ENCODE measurements at regions not wholly inside any gene's neighbourhood (a gene's known extent, or its start where the extent isn't known, plus 50 kb on each side); places are given as distances from the start of the nearest gene placed in this dataset.
"Not testable (repeated sequence)": the region's sequence is repeated elsewhere in the genome, so short reads cannot be mapped to it uniquely, and the experiment has no call there.

DNA sequence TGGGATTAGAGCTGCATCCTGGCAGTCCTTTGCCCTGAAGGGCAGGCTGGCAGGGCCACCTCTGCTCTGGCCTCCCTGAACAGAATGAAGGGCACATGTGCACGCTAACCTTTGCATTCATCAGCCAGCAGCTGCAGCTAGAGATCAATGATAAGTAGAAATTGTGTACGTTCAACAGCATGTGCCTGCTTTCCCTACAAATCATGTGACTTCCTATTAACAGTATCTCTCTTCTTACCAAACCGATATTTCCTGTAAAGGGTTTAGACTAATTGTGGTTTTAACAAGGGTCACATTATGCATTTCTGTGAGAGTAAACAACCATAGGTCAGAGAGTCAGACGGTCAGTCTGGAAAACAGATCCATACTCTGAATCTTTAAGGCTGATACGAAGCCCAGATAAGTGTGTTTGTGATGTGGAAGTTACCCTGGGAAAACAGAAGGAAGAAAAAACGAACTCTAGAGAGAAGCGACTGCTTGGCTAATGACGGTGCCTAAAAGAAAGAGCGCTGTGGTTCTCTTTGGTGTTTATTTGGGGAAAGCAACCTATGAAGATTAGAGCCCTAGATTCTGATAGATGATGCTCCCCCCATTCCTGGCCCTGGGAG lies 219.4 kb downstream of the MAF start:
- peak in 2 of 3 donors; percentile 16 to 41 for DNase-seq (ENCODE audit: low read depth in 2 of 3, low spot score in 2 of 3)

DNA sequence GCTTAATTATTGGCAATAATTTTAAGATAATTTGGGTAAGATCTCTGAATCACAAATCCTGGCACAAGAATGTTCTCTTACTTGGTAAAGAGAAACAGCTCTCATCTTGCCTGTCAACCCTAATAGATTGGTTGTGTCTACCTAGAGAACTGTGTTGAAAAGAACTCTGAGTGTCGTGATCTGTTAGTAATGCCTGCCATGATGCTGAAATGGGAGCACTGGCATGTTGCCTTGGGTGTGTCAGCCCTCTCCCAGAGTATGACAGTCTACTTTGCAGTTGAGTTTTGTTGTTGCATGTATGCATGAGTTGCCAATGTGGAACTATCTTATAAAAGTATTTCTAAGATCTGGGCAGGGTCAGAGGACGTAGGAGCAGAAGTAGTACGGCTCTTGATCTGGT lies 221.4 kb downstream of the MAF start:
- no peak for DNase-seq (ENCODE audit: low read depth in 2 of 3, low spot score in 2 of 3)

DNA sequence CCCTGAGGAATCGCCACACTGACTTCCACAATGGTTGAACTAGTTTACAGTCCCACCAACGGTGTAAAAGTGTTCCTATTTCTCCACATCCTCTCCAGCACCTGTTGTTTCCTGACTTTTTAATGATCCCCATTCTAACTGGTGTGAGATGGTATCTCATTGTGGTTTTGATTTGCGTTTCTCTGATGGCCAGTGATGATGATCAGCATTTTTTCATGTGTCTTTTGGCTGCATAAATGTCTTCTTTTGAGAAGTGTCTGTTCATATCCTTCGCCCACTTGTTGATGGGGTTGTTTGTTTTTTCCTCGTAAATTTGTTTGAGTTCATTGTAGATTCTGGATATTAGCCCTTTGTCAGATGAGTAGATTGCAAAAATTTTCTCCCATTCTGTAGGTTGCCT lies 223.5 kb downstream of the MAF start:
- DNase-seq (ENCODE audit: low read depth in 2 of 3, low spot score in 2 of 3), result not testable (repeated sequence)

DNA sequence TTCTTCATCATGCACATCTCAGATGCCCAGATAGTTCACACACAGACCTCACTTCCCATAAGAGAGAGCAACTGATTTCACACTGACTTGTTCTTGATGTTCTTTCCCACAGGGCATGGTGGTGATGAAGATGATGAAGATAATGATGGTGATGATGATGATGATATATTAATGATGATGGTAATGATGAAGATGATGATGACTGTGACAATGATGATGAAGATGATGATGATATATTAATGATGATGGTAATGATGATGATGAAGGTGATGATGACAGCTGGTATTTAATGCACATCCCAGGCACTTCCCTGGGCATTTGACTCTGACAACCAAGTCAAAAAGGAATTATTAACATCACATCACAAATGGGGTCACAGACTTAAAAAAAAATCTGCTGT lies 225.2 kb downstream of the MAF start:
- no peak for DNase-seq (ENCODE audit: low read depth in 2 of 3, low spot score in 2 of 3)

DNA sequence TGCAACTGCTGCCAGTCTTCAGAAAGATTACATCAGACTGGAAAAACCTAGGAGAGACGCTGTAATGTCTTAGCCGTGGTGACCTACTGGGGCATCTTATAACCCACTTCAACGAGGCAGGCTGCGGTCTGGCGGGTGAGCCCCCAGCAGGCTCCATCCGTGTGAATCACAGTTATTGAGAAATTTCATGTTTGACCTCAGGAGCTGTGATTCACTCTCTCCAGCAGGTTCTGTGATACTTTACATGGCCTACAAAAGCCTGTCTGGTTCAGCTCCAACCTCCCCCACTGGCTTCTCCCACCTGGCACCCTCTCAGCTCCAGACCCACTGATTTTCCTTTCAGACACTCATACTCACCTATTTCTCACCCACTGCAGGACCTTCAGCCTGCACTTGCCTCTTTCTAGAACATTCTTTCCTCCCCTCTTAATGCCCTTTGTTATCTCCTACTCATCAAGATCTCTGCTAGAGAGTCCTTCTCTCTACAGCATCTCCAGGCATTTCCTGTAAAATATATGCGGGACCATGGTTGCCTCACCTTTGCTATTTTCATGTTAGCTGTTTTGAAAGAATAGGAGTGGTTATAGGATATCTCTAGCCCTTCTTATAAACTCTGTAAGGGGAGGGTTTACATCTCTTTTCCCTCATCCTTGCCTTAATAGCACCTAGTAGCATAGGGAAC lies 227.9 kb downstream of the MAF start:
- no peak for DNase-seq (ENCODE audit: low read depth in 2 of 3, low spot score in 2 of 3)

DNA sequence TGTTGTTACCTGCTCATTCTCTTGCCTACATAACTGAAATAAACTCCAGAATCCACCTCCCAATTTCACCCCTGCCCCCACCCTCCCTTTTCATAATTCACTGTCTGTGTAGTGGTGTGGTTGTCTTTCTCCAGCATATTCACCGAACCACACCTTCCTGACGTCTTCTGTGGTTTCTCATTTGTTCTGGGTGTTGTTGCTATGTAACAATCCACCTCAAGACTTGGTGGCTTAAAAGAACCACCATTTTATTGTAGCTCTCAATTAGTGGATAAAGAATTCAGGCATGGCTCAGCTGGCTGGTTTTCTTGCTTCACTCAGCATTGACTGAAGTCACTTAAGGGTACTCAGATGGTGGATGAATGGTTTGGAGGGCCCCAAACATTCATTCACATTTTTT lies 229.8 kb downstream of the MAF start:
- no peak for DNase-seq (ENCODE audit: low read depth in 2 of 3, low spot score in 2 of 3)

DNA sequence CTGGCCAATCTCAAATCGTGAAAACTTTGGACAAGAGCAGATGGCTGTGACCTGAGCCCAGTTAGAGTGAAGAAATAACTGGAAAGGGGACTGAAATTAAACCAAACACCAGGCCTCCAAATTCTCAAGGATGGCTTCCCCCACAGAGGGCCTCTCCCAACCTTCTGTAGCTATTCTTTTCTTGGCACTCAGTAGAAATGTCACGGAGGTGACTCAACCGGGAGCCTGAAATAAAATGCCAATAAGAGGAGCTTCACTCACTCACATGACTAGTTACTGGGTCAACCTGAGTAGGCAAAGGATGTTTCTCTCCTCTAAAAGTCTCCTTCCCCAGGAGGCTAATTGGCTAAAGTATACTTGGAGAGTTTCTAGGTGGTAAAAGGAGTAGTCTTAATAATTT lies 230.7 kb downstream of the MAF start:
- DNase-seq (ENCODE audit: low read depth in 2 of 3, low spot score in 2 of 3), result no peak

DNA sequence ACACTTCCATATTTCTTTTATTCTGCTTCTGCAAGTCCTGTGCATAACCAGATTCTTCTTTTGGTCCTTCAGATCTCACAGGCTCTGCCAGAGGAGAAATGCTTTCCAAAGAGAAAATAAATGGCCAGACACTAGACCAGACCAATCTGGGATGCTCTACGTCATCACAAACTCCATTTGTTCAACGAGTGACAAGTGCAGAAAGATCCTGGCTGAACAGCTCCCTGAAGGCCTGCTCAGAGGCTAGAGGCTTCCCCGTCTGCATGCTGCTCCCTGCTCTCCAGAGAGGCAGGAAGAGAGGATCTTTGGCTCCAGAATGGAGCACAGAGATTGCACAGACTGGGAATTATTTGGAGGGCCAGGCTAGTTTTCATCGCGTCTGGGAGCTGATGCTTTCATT lies 232.7 kb downstream of the MAF start:
- no peak for DNase-seq (ENCODE audit: low read depth in 2 of 3, low spot score in 2 of 3)

DNA sequence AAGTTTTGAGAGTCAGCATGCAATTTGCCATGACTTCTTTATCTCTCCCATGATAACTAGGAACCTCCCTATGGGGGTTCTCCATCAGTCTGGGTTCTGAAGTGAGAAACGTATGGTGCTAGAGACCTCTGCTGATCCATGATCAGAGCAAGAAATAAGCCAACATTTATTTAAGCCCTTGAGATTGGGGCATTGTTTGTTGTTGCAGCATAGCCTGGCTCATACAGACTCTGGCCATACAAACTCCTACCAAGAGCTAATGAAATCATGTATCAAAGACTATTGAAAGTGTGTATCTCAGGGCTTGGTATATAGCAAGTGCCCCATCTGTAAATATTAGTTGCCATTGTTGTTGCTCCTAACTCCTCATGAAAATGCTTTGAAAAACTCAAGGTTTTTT lies 233.9 kb downstream of the MAF start:
- DNase-seq (ENCODE audit: low read depth in 2 of 3, low spot score in 2 of 3), result no peak

DNA sequence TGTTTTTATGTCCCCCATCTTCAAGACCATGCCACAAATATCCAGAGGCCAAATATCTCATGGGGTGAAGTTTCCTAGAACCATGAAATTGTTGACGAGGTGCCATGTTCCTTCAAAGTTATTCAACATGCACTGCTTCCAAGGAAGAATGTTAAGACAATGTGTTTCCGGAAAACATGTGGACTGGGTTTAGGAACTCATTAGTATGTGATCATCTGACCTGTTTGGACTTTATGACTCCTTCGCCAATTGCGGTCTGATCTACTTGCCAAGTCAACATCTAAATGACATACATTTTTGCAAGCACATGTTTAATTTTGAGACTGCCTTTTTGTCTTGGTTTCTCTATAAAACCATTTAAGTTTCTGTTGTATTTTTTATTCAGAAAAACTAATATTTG lies 234.8 kb downstream of the MAF start:
- DNase-seq (ENCODE audit: low read depth in 2 of 3, low spot score in 2 of 3), result no peak

DNA sequence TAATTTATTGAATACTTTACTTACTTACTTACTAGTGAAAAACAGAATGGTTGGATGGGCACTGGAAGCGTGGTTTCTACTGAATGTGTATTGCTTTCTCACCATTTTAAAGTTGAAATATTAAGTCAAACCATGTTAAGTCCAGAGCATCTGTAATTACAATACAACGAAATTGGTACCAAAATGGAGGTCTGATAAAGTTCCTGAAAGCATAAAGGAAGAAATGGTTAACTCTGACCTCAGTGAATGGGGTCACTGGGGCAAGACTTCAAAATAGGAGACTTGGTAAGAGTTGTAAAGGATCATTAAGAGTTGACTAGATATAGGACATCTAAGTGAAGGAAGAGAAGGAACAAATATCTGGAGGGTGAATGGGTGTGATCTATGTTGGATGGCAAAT lies 237.1 kb downstream of the MAF start:
- no peak for DNase-seq (ENCODE audit: low read depth in 2 of 3, low spot score in 2 of 3)

DNA sequence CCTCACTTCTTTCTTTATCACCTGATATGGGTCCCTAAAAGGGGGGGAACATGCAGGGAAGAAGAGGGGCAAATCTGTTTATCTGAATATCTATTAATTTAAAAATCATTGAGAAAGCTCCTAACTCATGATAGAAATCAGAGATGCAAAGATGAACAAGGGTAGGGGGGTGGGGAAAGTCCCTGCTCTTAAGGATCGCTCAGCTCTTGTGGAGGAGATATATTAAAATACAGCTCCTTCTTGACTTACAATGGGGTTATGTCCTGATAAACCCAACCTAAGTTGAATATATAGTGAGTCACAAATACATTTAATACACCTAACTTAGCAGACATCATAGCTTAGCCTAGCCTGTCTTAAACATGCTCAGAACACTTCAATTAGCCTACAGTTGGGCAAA lies 237.5 kb downstream of the MAF start:
- DNase-seq (ENCODE audit: low read depth in 2 of 3, low spot score in 2 of 3), result no peak

DNA sequence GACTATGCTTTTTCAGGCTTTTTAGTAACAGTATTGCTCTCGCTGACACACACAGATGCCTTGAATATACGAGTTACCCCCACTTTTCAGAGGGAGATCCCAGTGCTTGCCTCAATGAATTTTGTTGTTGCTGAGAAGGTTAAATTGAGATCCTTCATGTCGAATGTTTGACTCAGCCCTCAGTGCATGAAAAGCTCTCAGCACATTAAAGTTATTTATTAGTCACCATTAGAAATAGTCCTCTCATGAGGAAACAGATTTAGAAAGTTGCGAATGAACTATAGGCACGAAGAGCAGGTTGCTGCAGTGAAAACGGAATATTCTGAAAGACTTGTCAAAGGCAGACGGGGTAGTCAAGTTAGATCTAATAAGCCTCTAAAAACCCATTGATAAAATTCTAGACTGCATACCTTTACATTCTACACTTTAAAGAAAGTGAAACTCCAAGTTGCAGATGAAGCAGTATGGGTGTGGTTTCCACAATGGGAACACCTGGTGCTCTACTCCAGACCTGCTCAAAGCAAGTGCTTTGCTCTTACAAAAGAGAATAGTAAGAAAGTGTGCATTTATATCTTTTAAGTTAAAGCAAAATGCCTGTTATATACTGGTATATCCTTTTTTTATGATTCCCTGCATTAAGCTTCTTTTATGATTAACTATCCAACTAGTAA lies 238.1 kb downstream of the MAF start:
- DNase-seq (ENCODE audit: low read depth in 2 of 3, low spot score in 2 of 3), result no peak

DNA sequence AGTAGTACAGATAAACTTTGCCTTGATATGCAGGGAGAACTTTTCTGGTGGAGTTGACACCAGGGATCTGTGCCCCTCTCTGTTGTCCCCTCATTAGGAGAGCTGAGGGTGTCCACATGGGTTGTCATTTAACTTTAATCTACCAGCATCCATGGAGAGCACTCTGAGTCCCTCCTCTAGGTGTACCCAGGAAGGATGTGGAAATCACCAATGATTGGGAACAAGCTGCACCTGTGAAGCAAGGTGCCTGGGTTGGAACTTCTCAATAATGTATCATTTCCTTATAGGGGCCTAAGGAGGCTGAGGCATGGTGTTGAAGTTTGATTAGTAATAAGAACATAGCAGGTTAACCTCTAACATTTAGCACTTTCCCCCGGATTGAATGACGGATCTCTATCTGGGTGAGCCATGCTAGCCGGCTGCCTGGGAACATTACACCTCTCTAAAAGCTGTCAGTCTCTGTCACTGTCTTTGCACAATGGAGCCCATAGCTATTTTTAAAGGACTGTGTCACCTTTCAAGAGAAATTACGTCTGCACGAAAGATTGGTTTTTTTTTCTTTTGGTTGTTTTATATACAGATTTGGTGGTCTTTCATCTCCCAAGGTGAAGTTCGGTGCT lies 239.3 kb downstream of the MAF start:
- DNase-seq (ENCODE audit: low read depth in 2 of 3, low spot score in 2 of 3), result no peak

DNA sequence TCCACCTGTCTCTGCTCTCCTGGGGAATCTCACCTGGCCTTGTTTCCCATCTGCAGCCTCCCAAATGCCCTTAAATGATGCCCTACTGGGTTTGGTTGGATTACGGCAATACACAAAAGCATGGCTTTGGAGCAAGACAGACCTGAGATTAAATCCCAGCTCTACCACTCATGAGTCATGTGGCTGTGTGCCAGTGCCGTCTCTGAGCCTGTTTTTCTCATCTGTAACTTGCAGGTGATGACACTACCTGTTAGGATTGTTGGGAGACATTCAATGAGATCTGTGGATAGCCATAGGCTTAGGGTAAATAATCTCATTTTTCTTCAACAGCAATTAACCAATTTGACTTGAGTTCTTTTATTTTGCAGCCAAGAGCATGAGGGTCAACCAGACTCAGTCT lies 240.3 kb downstream of the MAF start:
- DNase-seq (ENCODE audit: low read depth in 2 of 3, low spot score in 2 of 3), result no peak

DNA sequence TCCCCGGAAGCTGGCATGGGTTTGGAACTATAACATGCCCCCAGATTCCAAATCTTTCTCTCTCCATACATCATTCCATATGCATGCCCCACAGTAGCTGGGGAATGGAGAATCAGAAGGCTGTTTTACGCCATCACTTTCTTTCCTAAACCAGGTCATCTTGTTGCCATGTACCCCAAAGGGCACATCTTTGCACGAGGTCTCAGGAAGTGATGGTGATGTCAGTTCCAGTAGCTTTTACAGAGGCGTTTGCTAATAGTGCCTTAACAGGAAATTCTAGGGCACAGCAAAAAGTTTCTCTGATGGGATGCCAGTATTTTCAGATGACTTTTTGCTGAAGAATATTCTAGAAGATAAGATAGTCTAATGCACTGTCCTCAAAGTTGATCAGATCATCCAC lies 241.5 kb downstream of the MAF start:
- no peak for DNase-seq (ENCODE audit: low read depth in 2 of 3, low spot score in 2 of 3)

DNA sequence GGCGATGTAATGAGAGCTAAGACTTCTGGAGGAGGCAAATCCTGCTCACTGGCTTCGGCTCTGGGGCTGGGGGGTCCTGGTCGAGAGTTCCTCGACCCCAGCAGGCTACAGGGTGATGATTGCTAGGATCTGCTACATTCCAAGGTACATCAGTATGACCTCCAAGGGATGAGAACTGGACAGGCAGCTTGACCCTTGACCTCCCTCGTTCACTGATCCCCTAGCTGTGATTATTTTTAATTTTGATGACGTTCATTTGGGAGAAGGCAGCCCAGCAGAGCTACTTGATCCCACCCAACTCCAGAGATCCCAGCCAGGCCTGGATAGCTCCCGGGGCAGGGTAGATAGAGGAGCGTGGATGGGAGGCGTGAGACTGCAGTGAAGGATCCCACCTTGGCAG lies 242.3 kb downstream of the MAF start:
- DNase-seq (ENCODE audit: low read depth in 2 of 3, low spot score in 2 of 3), result no peak

DNA sequence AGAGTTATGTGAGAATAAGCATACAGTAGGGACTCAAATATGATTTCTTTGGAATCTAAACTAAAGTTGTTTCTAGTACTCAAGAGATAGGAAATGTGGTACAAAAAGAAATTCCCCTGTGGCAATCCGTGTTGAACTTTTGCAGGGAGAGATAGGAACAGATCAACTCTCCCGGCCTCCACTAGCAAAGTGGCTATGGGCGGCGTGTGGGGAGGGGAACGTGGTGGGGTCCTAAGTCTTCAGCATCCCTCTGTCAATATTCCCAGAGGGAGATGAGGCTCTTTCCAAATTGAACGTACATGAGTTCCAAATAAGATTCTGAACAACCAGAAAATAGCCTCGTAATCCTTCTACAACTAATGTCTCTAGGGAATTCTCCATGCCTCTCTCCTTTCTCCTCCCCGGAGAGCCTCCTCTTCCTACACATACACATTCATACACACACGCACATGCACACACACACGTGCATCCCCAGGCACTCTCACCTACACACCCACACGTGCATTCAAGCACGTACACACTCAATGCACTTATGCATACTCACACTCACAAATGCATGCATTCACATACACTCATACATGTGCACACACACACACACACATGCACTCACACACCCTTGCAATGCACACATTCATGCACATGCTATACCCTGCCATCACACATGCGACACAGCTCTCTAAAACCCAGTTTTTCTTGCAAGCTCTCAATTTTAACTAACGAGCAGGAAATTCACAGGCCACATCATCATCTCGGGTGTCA lies 244.8 kb downstream of the MAF start:
- no peak for DNase-seq (ENCODE audit: low read depth in 2 of 3, low spot score in 2 of 3)

DNA sequence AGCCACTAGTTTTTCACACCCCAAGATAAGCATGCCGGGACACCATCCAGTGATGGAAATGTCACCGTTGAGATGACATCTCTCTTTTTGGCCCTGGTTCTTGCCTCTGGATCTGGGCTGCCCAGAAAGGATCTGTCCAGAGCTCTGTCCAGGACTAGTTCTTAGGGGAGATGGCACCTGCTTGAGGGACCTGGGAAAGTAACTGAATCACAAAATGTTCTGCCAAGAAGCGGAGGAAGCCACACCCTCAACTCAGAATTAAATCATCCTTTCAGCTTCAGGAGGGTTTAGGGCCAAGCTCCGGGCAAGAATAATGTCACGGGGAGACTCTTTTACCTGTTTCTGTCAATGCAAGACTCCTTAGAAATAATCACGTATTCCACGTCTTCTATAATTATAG lies 248.6 kb downstream of the MAF start:
- no peak for DNase-seq (ENCODE audit: low read depth in 2 of 3, low spot score in 2 of 3)

DNA sequence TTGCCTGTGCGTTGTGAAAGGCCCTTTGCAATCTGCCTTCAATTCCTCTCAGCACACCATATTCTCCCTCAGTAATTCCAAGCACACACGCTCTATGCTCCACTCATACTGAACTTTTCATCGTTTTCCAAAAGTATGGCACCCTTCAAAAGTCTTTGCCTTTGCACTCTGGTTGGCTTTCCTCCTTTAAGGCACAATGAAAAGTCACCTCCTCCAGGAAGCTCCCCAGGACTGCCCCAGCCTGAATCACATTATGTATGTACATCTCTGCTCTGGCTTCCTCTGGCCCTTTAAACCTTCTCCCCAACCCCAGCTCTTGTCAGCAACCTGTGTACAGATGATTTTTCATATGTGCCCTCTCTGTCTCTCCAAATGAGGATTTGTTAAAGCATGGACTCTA lies 250.7 kb downstream of the MAF start:
- DNase-seq (ENCODE audit: low read depth in 2 of 3, low spot score in 2 of 3), result no peak
